Peyer's patch (tissue), 4 donors: ENCODE measurements at regions not wholly inside any gene's neighbourhood (a gene's known extent, or its start where the extent isn't known, plus 50 kb on each side); places are given as distances from the start of the nearest gene placed in this dataset.
A peak's percentile ranks its signal among the peaks of the same experiment; 100 is the strongest.

Source experiments
- DNase-seq, 3 donors: peaks; one replicate each; pipeline ENCODE4 v3.0.0-alpha.2; 2017 to 2019
- H3K27ac ChIP-seq, 4 donors: fragments of 200-600 bp; sonication (generic); one replicate each; pipeline ENCODE4 v1.5.1; 2016 to 2019
- H3K27me3 ChIP-seq, 2 donors: fragments of 200-600 bp; sonication (generic); one replicate each; pipeline ENCODE4 v1.5.1; 2019
- H3K36me3 ChIP-seq, 3 donors: fragments of 200-600 bp; sonication (generic); one replicate each; pipeline ENCODE4 v1.5.1; 2016 to 2019
- H3K4me1 ChIP-seq, 4 donors: fragments of 200-600 bp; sonication (generic); one replicate each; pipeline ENCODE4 v1.5.1; 2016 to 2019
- H3K4me3 ChIP-seq, 4 donors: fragments of 200-600 bp; sonication (generic); 1 replicate in 3 of 4; 2 replicates in 1 of 4; pipeline ENCODE4 v1.5.1; 2016 to 2019; ENCODE audit warnings: mild to moderate bottlenecking in 1 of 4
- H3K9me3 ChIP-seq, 4 donors: fragments of 200-600 bp; sonication (generic); one replicate each; pipeline ENCODE4 v1.5.1; 2016 to 2019; ENCODE audit warnings: mild to moderate bottlenecking in 1 of 4
- POLR2A ChIP-seq, 2 donors: fragments of 450-650 bp; IDR thresholded peaks; one replicate each; pipeline ENCODE4 v1.5.1; 2017; ENCODE audit warnings: antibody characterized with exemption in 2 of 2, mild to moderate bottlenecking in 2 of 2, moderate library complexity in 2 of 2
- TF ChIP-seq, protein P1 (sequence below), 6 experiments: fragments of 450-650 bp in 4 of 6; fragments of 200-600 bp in 2 of 6; sonication (generic) in 1 of 6; IDR thresholded peaks; one replicate each; pipeline ENCODE4 v1.5.1; 2017 to 2019; ENCODE audit warnings: antibody characterized with exemption in 6 of 6, mild to moderate bottlenecking in 3 of 6, moderate library complexity in 1 of 6

DNA sequence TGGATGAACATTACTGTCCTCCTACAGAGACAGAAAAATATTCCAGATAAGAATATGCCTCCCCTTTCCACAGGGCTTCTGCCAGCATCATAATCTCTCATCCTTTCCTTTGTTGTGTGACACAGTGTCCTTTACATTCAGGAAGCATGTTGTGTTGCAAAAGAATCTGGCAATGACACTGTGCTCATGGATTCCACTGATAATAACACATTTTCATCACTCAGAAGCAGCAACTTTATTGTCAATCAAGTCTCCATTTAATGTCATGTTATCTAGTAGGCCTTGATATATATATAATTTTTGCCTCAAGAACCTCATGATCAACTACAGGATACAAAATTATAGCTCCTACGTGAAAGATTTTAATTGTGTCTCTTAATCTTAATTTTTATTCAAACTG, 833.9 kb downstream of the FSTL5 start:
- Histone ChIP-seq H3K4me3 (no peak overlapping the region), H3K9me3 (no peaks in the 10 kb centered on the region), H3K27me3 (no peaks in the 10 kb centered on the region), H3K4me1 (no peaks in the 10 kb centered on the region), H3K27ac (no peak overlapping the region), H3K36me3 (no peaks in the 10 kb centered on the region)
- DNase-seq: no peak
- no peak for TF ChIP-seq POLR2A (IDR thresholded peaks at IDR 0.05)
- TF ChIP-seq, protein P1, sequence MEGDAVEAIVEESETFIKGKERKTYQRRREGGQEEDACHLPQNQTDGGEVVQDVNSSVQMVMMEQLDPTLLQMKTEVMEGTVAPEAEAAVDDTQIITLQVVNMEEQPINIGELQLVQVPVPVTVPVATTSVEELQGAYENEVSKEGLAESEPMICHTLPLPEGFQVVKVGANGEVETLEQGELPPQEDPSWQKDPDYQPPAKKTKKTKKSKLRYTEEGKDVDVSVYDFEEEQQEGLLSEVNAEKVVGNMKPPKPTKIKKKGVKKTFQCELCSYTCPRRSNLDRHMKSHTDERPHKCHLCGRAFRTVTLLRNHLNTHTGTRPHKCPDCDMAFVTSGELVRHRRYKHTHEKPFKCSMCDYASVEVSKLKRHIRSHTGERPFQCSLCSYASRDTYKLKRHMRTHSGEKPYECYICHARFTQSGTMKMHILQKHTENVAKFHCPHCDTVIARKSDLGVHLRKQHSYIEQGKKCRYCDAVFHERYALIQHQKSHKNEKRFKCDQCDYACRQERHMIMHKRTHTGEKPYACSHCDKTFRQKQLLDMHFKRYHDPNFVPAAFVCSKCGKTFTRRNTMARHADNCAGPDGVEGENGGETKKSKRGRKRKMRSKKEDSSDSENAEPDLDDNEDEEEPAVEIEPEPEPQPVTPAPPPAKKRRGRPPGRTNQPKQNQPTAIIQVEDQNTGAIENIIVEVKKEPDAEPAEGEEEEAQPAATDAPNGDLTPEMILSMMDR (IDR thresholded peaks at IDR 0.05): no peak

DNA sequence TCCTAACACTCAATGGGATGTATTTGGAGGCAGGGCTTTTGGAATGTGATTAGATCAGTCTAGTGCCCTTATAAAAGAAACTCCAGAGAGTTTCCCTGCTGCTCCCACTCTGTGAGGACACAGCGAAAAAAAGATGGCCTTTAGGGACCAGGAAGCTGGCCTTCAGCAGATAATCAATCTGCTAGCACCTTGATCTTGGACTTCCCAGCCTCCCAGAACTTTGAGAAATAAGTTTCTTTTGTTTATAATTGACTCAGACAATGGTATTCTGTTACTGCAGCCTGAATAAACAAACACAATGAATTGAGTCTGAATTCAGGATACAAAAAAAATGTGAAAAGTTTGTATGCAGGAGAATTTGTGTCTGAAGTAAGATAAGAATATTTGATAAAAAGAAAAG, 842.1 kb downstream of the FSTL5 start:
- Histone ChIP-seq H3K27me3 (no peaks in the 10 kb centered on the region), H3K9me3 (no peaks in the 10 kb centered on the region), H3K36me3 (no peaks in the 10 kb centered on the region), H3K4me1 (no peaks in the 10 kb centered on the region), H3K27ac (no peak overlapping the region), H3K4me3 (no peak overlapping the region)
- TF ChIP-seq, protein P1 (IDR thresholded peaks at IDR 0.05): no peak
- no peak for TF ChIP-seq POLR2A (IDR thresholded peaks at IDR 0.05)
- DNase-seq: no peak

DNA sequence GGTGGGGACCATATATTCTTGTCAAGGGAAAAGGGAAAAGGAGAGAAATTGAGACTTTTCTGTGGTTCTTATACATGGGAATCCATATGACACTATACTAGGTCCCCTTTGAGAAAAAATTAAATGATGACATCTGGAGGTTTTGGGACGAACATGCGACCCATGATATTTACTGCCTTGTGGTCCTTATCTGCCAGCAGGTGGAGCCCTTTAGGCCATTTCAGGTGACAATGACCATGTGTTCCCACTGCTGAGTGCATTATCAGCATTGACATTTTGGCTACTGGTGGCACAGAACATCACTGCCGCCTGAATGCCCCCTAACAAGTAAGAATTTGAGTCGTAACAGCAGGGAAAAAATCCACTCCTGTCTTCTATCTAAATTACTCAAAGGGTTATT, 843.4 kb downstream of the FSTL5 start:
- H3K27ac ChIP-seq: no peak overlapping the region

DNA sequence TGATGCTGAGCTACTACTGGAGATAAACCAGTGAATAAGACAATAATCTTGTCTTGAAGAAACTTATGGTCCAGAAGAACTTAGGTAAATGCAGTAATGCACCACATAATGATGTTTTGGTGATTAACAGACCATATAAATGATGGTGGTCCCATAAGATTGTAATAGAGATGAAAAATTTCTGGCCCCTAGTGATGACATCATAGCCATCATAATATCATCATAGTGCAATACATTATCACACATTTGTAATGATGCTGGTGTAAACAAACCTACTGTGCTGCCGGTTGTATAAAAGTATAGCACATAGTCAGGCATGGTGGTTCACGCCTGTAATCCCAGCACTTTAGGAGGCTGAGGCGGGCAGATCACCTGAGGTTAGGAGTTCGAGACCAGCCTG, 846.8 kb downstream of the FSTL5 start:
- no peak for DNase-seq
- Histone ChIP-seq H3K9me3 (no peaks in the 10 kb centered on the region), H3K27me3 (no peaks in the 10 kb centered on the region), H3K36me3 (no peaks in the 10 kb centered on the region), H3K27ac (no peak overlapping the region), H3K4me3 (no peak overlapping the region), H3K4me1 (no peaks in the 10 kb centered on the region)
- no peak for TF ChIP-seq POLR2A (IDR thresholded peaks at IDR 0.05)
- TF ChIP-seq, protein P1 (IDR thresholded peaks at IDR 0.05): no peak

More for the DNA sequence above, 843.4 kb downstream of the FSTL5 start:
- TF ChIP-seq, protein P1 (IDR thresholded peaks at IDR 0.05): peak in 1 of 6 experiments; percentile 21
- no peak for TF ChIP-seq POLR2A (IDR thresholded peaks at IDR 0.05)
- Histone ChIP-seq H3K4me1 (no peaks in the 10 kb centered on the region), H3K9me3 (no peaks in the 10 kb centered on the region), H3K4me3 (no peak overlapping the region), H3K36me3 (no peaks in the 10 kb centered on the region), H3K27me3 (no peaks in the 10 kb centered on the region)
- no peak for DNase-seq

DNA sequence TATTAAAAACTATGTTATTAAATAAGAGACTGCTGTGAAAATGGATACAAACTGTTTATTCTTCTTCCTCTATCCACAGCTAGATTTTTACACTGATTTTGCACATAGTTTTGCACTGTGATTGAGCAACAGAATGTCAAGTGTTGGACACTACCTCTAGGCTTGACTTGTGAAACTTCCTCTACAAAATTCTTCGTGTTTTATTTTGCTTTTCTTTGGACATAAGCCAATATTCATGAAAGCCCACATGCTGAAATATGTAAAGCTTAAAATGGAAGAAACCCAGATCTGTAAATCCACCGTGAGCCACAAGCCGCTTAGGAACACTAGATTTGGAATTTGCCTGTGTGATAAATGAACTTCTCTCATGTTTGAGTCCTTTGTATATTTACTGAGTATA, 849.4 kb downstream of the FSTL5 start:
- H3K9me3 ChIP-seq: no peaks in the 10 kb centered on the region
- no peaks in the 10 kb centered on the region for H3K36me3 ChIP-seq
- H3K27me3 ChIP-seq: no peaks in the 10 kb centered on the region
- H3K4me1 ChIP-seq: no peaks in the 10 kb centered on the region
- TF ChIP-seq POLR2A (IDR thresholded peaks at IDR 0.05): no peak
- TF ChIP-seq, protein P1 (IDR thresholded peaks at IDR 0.05): no peak
- no peak for DNase-seq
- H3K4me3 ChIP-seq: no peak overlapping the region
- no peak overlapping the region for H3K27ac ChIP-seq

DNA sequence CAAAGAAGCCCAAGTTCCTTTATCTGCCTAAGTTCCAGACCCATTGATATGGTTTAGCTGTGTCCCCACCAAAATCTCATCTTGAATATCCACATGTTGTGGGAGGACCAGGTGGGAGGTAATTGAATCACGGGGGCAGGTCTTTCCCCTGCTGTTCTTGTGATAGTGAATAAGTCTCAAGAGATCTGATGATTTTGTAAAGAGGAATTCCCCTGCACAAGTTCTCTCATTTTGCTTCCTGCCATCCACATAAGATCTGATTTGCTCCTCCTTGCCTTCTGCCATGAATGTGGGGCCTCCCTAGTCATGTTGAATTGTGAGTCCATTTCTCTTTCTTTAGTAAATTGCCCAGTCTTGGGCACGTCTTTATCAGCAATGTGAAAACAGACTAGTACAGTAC, 860.2 kb downstream of the FSTL5 start:
- no peak overlapping the region for H3K27ac ChIP-seq
- H3K9me3 ChIP-seq: no peaks in the 10 kb centered on the region
- no peaks in the 10 kb centered on the region for H3K27me3 ChIP-seq
- no peak overlapping the region for H3K4me3 ChIP-seq
- no peaks in the 10 kb centered on the region for H3K4me1 ChIP-seq
- no peak for DNase-seq
- TF ChIP-seq POLR2A (IDR thresholded peaks at IDR 0.05): no peak
- TF ChIP-seq, protein P1 (IDR thresholded peaks at IDR 0.05): no peak
- H3K36me3 ChIP-seq: no peaks in the 10 kb centered on the region
